ENCODE measurements at regions not wholly inside any gene's neighbourhood (a gene's known extent, or its start where the extent isn't known, plus 50 kb on each side); places are given as distances from the start of the nearest gene placed in this dataset. TPM values are rescaled to one million over a fixed set of nuclear protein-coding genes. Genes with fewer than 3 reads are reported as not detected.

- ATAC-seq (ENCODE audit: insufficient read depth, low FRiP score) (no peak), DNase-seq (no peak)
- H3K9me3 ChIP-seq (ENCODE audit: control insufficient read depth in 4 of 4, insufficient read depth in 3 of 4, low read length in 3 of 4), result no peaks in the 10 kb centered on the region
- H3K36me3 ChIP-seq (ENCODE audit: control insufficient read depth in 4 of 4, insufficient read depth in 4 of 4, low read length in 4 of 4), result no peaks in the 10 kb centered on the region
- no peak overlapping the region for H3K9ac ChIP-seq (ENCODE audit: insufficient read depth in 1 of 2, low read length in 2 of 2)
- H3K4me3 ChIP-seq, result no peak overlapping the region
- H3K27me3 ChIP-seq (ENCODE audit: control insufficient read depth in 3 of 3, insufficient read depth in 3 of 3, low read length in 2 of 3), result peaks cover 0 to 2% (median 0%) of the 10 kb centered on the region in 3 donors
- H3K4me1 ChIP-seq (ENCODE audit: control insufficient read depth in 5 of 5, insufficient read depth in 5 of 5, low read length in 5 of 5), result no peaks in the 10 kb centered on the region
- 94 to 96% methylated on average over 1 of the region's 1 CpG for WGBS, 2 donors
- no peak overlapping the region for H3K27ac ChIP-seq (ENCODE audit: low read depth in 1 of 2, low read length in 1 of 2)
- TF ChIP-seq CTCF (IDR thresholded peaks at IDR 0.05; ENCODE audit: control extremely low read depth, extremely low read depth), result no peak
Observed at GRCh38 chr3:71838406-71838805, 53.5 kb upstream of the PROK2 start.

Small RNAs in the stretch of these regions (small RNA-seq; reads per million reads assigned to genes)
- gene AC104435.1 (ENCODE audit: low replicate concordance) (not detected), gene AC105265.1 (ENCODE audit: low replicate concordance) (not detected), gene RNA5SP136 (ENCODE audit: low replicate concordance) (not detected), gene RNU1-62P (ENCODE audit: low replicate concordance) (not detected), gene UBE2Q2P9 (ENCODE audit: low replicate concordance) (not detected)
